HEK293 (cell line): ENCODE measurements at regions not wholly inside any gene's neighbourhood (a gene's known extent, or its start where the extent isn't known, plus 50 kb on each side); places are given as distances from the start of the nearest gene placed in this dataset.
A peak's percentile ranks its signal among the peaks of the same experiment; 100 is the strongest.

ENCODE experiments used
- CTCF ChIA-PET: fragments of 350-600 bp; formaldehyde crosslinking; extraction: SDS; loops from one replicate; lab custom pipeline; 2021; ENCODE audit warnings: antibody characterized with exemption; lab: Yijun Ruan, JAX
- POLR2A ChIA-PET: fragments of 300-600 bp; formaldehyde crosslinking; extraction: SDS; loops from one replicate; lab custom pipeline; 2020; ENCODE audit warnings: antibody characterized with exemption, inconsistent platforms; lab: Yijun Ruan, JAX
- H3K27ac ChIP-seq: fragments of 200-500 bp; sonication (Bioruptor generic); 2 replicates; pipeline ENCODE4 v1.5.1; 2014; ENCODE audit warnings: low read depth, low read length, control low read depth, inconsistent platforms; ENCODE audit errors: extremely low read depth
- H3K36me3 ChIP-seq, 2 experiments: fragments of 200-500 bp in 1 of 2; sonication (Bioruptor generic) in 1 of 2; 1 replicate in 1 of 2; 2 replicates in 1 of 2; pipeline ENCODE4 v1.5.1; 2014 to 2017; ENCODE audit warnings: inconsistent platforms in 2 of 2, low read length in 2 of 2; ENCODE audit not compliant: control insufficient read depth in 2 of 2, insufficient read depth in 1 of 2
- H3K4me1 ChIP-seq: fragments of 200-500 bp; sonication (Bioruptor generic); 2 replicates; pipeline ENCODE4 v1.5.1; 2014; ENCODE audit warnings: mild to moderate bottlenecking, low read length, inconsistent platforms; ENCODE audit not compliant: control insufficient read depth, insufficient read depth
- H3K4me3 ChIP-seq: 2 replicates; pipeline ENCODE4 v1.5.1; 2011; ENCODE audit warnings: low read depth, mild to moderate bottlenecking, control low read depth, low read length, moderate library complexity
- H3K9me3 ChIP-seq: fragments of 200-500 bp; sonication (Bioruptor generic); 2 replicates; pipeline ENCODE4 v1.5.1; 2014; ENCODE audit warnings: low read depth, low read length, inconsistent platforms; ENCODE audit not compliant: control insufficient read depth, insufficient read depth
- AEBP2 ChIP-seq: fragments of 450-650 bp; formaldehyde crosslinking; IDR thresholded peaks from 2 replicates; pipeline ENCODE4 v1.5.1; 2016; ENCODE audit warnings: missing biosample characterization, missing genetic modification characterization, borderline replicate concordance
- EGR2 ChIP-seq: fragments of 450-650 bp; formaldehyde crosslinking; IDR thresholded peaks from 2 replicates; pipeline ENCODE4 v1.5.1; 2016; ENCODE audit warnings: low read depth, missing biosample characterization, missing genetic modification characterization
- GLIS1 ChIP-seq: fragments of 450-650 bp; formaldehyde crosslinking; IDR thresholded peaks from 2 replicates; pipeline ENCODE4 v1.5.1; 2016; ENCODE audit warnings: missing biosample characterization, missing genetic modification characterization
- ZIC2 ChIP-seq: fragments of 450-650 bp; formaldehyde crosslinking; IDR thresholded peaks from 2 replicates; pipeline ENCODE4 v1.5.1; 2016; ENCODE audit warnings: missing biosample characterization, missing genetic modification characterization
- ZNF473 ChIP-seq: fragments of 450-650 bp; formaldehyde crosslinking; IDR thresholded peaks from 2 replicates; pipeline ENCODE4 v1.5.1; 2017; ENCODE audit warnings: missing biosample characterization, missing genetic modification characterization
- ZNF48 ChIP-seq: fragments of 450-650 bp; formaldehyde crosslinking; IDR thresholded peaks from 2 replicates; pipeline ENCODE4 v1.5.1; 2016; ENCODE audit warnings: missing biosample characterization, missing genetic modification characterization
- ZNF501 ChIP-seq: fragments of 450-650 bp; formaldehyde crosslinking; IDR thresholded peaks from 2 replicates; pipeline ENCODE4 v1.5.1; 2016; ENCODE audit warnings: missing biosample characterization, missing genetic modification characterization
- ZNF513 ChIP-seq: fragments of 450-650 bp; IDR thresholded peaks from 2 replicates; pipeline ENCODE4 v1.5.1; 2018; ENCODE audit warnings: missing biosample characterization, missing genetic modification characterization
- ZNF76 ChIP-seq: fragments of 450-650 bp; formaldehyde crosslinking; IDR thresholded peaks from 2 replicates; pipeline ENCODE4; 2016; ENCODE audit warnings: low read depth, missing biosample characterization, missing genetic modification characterization, borderline replicate concordance
- ZNF777 ChIP-seq: fragments of 450-650 bp; formaldehyde crosslinking; IDR thresholded peaks from 2 replicates; pipeline ENCODE4 v1.5.1; 2017; ENCODE audit warnings: missing biosample characterization, missing genetic modification characterization, borderline replicate concordance
- ZNF785 ChIP-seq: fragments of 450-650 bp; formaldehyde crosslinking; IDR thresholded peaks from 2 replicates; pipeline ENCODE4 v1.5.1; 2016; ENCODE audit warnings: missing biosample characterization, missing genetic modification characterization
- ZXDB ChIP-seq: fragments of 450-650 bp; formaldehyde crosslinking; IDR thresholded peaks from 2 replicates; pipeline ENCODE4 v1.5.1; 2016; ENCODE audit warnings: missing biosample characterization, missing genetic modification characterization

GRCh38 chr2:41926614-41927580, 120.9 kb upstream of the PKDCC start (continued):
- TF ChIP-seq ZNF777: no peak
- no peak for TF ChIP-seq AEBP2 (tag by site-specific recombination)
- no peak for TF ChIP-seq ZNF76

- Histone ChIP-seq H3K27ac (no peak overlapping the region), H3K4me3 (no peak overlapping the region), H3K4me1 (no peaks in the 10 kb centered on the region), H3K9me3 (no peaks in the 10 kb centered on the region), H3K36me3 (no peaks in the 10 kb centered on the region)
- ChIA-PET CTCF (no interaction called here), POLR2A (no interaction called here)
- no peak for TF ChIP-seq ZNF785 (tag by site-specific recombination)
- TF ChIP-seq ZXDB (tag by site-specific recombination): no peak
- no peak for TF ChIP-seq ZNF473 (tag by site-specific recombination)
- no peak for TF ChIP-seq ZNF48 (tag by site-specific recombination)
- no peak for TF ChIP-seq ZNF501 (tag by site-specific recombination)
- no peak for TF ChIP-seq ZNF513
Observed at GRCh38 chr2:41927581-41928264, 120.1 kb upstream of the PKDCC start.

GRCh38 chr2:41928526-41928925, 119.3 kb upstream of the PKDCC start:
- Histone ChIP-seq H3K9me3 (no peaks in the 10 kb centered on the region), H3K36me3 (no peaks in the 10 kb centered on the region), H3K27ac (no peak overlapping the region)
- POLR2A ChIA-PET: no interaction called here
- TF ChIP-seq EGR2 (tag by site-specific recombination): no peak
- TF ChIP-seq, all 188 proteins: peak for 0
- CTCF ChIA-PET: no interaction called here
- Histone ChIP-seq H3K4me1 (no peaks in the 10 kb centered on the region), H3K4me3 (no peak overlapping the region)

- no peak overlapping the region for H3K4me3 ChIP-seq
- no peaks in the 10 kb centered on the region for H3K4me1 ChIP-seq
- POLR2A ChIA-PET: no interaction called here
- CTCF ChIA-PET: interaction anchor here (1.1 kb wide), 1 partner anchor 14 kb away, joined by 3 read pairs; no protein-coding TSS in a partner anchor
- no peaks in the 10 kb centered on the region for H3K9me3 ChIP-seq
- no peaks in the 10 kb centered on the region for H3K36me3 ChIP-seq
- TF ChIP-seq ZNF785 (tag by site-specific recombination): no peak
- peak; percentile 48; the same call in 1 of the 2 replicates for TF ChIP-seq GLIS1 (tag by site-specific recombination)
- peak; percentile 35; the same call in 1 of the 2 replicates for TF ChIP-seq ZIC2 (tag by site-specific recombination)
- TF ChIP-seq, all 188 proteins: peak for 2
- H3K27ac ChIP-seq: no peak overlapping the region
Observed at GRCh38 chr2:41930807-41931566, 116.8 kb upstream of the PKDCC start.
